Skeletal muscle tissue (tissue), 3 donors: ENCODE measurements at regions not wholly inside any gene's neighbourhood (a gene's known extent, or its start where the extent isn't known, plus 50 kb on each side); places are given as distances from the start of the nearest gene placed in this dataset.

Source experiments
- H3K27ac ChIP-seq: one replicate; pipeline ENCODE4 v1.7.0; 2013; ENCODE audit warnings: mild to moderate bottlenecking, low read depth, low read length, inconsistent platforms
- H3K27me3 ChIP-seq, 3 donors: one replicate each; pipeline ENCODE4 v1.7.0; 2013; ENCODE audit warnings: low read length in 3 of 3; ENCODE audit not compliant: control insufficient read depth in 3 of 3, insufficient read depth in 3 of 3
- H3K36me3 ChIP-seq, 3 donors: one replicate each; pipeline ENCODE4 v1.7.0; 2013; ENCODE audit warnings: low read length in 3 of 3; ENCODE audit not compliant: control insufficient read depth in 3 of 3, insufficient read depth in 3 of 3
- H3K4me1 ChIP-seq, 3 donors: one replicate each; pipeline ENCODE4 v1.7.0; 2013; ENCODE audit warnings: low read length in 3 of 3, mild to moderate bottlenecking in 3 of 3; ENCODE audit not compliant: control insufficient read depth in 3 of 3, insufficient read depth in 3 of 3
- H3K4me3 ChIP-seq, 3 donors: one replicate each; pipeline ENCODE4 v1.7.0; 2013; ENCODE audit warnings: low read length in 3 of 3
- H3K9ac ChIP-seq, 3 donors: one replicate each; pipeline ENCODE4 v1.7.0; 2013; ENCODE audit warnings: low read length in 3 of 3, mild to moderate bottlenecking in 3 of 3, moderate library complexity in 2 of 3, low read depth in 1 of 3
- H3K9me3 ChIP-seq, 3 donors: one replicate each; pipeline ENCODE4 v1.7.0; 2013; ENCODE audit warnings: low read length in 3 of 3; ENCODE audit not compliant: control insufficient read depth in 3 of 3
- donor health status: Osteomylitis.

DNA sequence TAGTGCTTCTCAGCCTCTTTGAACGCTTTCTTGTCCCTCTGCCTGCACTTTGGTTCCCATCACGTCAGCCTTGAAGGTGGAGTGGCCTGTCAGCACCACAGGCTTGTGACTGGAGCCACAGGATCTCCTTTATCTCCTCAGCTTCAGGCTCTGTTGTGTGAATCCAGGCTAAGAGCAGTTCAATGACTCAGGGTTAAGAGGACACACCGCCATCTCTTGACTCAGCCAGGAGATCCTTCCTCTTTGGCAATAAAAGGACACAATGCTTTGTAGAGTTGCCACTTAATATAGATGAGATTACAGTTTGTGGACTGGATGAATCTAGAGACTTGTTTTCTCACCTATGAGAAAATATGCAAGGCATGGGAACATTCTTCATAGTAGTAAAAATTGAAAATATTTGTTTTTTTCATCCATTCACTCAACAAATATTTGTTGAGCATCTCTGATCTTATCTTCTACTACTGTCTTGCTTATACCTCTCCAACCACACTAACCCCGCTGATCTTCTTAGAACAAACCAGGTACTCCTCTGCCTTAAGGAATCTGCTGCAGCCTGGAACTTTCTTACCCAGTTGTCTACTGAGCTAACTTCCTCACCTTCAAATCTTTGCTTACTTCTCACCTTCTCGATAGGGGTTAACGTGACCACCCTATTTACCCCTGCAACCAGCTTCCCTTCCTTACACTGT is 62.3 kb downstream of the UCHL1 start:
- H3K36me3 ChIP-seq: no peaks in the 10 kb centered on the region
- no peaks in the 10 kb centered on the region for H3K27me3 ChIP-seq
- no peak overlapping the region for H3K4me3 ChIP-seq
- H3K9ac ChIP-seq: no peak overlapping the region
- H3K27ac ChIP-seq: no peak overlapping the region
- no peaks in the 10 kb centered on the region for H3K9me3 ChIP-seq
- H3K4me1 ChIP-seq: no peaks in the 10 kb centered on the region

DNA sequence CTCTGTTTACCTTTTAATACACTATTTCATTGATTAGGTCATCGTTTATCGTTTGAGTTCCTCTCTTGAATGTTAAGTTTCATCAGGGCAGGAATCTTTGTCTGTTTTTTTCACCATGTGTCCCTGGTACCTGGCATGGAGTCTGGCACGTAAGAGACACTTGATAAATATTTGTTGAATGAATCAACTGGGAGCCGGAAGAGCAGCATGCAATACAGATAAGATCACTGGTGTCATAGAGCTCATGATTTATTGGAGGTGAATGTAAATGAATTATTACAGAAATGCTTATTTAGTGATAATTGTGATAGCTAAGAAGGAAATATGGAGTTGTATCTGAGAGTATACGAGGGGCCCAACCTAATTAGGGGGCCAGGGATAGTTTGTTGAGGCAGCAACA is 62.8 kb downstream of the UCHL1 start:
- Histone ChIP-seq H3K4me1 (no peaks in the 10 kb centered on the region), H3K36me3 (no peaks in the 10 kb centered on the region), H3K27me3 (no peaks in the 10 kb centered on the region), H3K9me3 (no peaks in the 10 kb centered on the region), H3K9ac (no peak overlapping the region), H3K27ac (no peak overlapping the region), H3K4me3 (no peak overlapping the region)

DNA sequence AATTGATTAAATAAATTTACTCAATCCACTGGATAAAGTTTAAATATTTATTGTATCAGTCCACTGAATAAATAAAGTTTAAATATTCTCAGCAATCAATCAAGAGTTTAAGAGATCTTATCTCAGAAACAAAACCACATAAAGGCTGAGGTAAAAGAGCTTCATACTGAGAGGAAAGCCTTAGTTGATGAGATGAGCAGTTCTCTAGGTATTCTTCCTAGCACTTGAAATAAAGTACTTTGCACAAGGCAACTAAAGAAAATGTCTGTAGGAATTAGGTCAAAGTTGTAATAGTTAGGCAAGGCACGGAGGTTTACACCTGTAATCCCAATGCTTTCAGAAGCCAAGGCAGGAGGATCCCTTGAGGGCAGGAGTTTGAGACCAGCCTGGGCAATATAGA is 63.5 kb downstream of the UCHL1 start:
- H3K4me3 ChIP-seq: no peak overlapping the region
- no peak overlapping the region for H3K27ac ChIP-seq
- no peak overlapping the region for H3K9ac ChIP-seq
- no peaks in the 10 kb centered on the region for H3K27me3 ChIP-seq
- H3K4me1 ChIP-seq: no peaks in the 10 kb centered on the region
- no peaks in the 10 kb centered on the region for H3K9me3 ChIP-seq
- H3K36me3 ChIP-seq: no peaks in the 10 kb centered on the region

DNA sequence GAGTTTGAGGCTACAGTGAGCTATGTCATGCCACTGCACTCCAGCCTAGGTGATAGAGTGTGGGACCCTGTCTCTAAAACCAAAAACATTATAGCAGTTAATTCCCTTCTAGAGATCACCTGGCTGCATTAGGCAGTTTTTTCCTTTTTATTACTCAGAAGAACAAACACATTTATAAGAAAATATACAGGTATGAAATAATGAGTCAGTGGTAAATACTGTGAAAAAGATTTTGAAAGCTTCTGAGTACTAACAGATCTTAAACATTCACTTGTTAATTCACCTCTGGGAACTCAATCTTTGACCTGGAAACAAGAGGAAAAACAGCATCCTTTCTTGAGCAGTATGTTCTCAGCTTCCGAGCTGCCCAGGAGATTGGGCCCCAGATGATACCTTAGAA is 64.1 kb downstream of the UCHL1 start:
- no peak overlapping the region for H3K27ac ChIP-seq
- H3K4me3 ChIP-seq: no peak overlapping the region

DNA sequence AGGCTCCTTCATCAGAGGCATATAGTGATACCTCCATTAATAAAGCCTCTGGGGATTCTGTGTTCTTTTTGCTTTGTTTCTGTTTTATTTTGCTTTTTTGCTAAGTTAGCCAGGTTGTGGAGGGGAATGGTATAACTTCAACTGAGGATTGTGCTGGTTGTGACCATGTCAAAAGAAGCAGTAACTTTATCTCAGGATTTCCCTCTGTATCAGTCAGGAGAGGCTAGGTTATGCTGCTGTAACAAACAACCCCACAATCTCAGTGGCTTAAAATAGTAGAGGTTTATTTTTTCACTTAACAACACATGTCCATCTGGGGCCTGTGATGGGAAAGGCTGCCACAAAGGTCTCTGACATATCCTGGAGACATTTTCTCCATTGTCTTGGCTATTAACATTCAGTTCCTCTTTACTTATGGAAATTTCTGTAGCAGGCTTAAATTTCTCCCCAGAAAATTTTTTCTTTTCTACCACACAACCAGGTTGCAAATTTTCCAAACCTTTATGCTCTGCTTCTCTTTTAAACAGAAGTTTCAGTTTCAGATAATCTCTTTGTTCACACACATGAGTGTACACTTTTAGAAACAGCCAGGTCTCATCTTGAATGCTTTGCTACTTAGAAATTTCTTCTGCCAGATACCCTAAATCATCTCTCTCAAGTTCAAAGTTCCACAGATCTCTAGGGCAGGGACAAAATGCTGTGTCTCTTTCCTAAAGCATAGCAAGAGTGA is 64.7 kb downstream of the UCHL1 start:
- Histone ChIP-seq H3K27me3 (no peaks in the 10 kb centered on the region), H3K27ac (no peak overlapping the region), H3K36me3 (no peaks in the 10 kb centered on the region), H3K4me3 (no peak overlapping the region), H3K4me1 (no peaks in the 10 kb centered on the region), H3K9me3 (no peaks in the 10 kb centered on the region), H3K9ac (no peak overlapping the region)

More for the DNA sequence above, 64.1 kb downstream of the UCHL1 start:
- Histone ChIP-seq H3K9me3 (no peaks in the 10 kb centered on the region), H3K4me1 (no peaks in the 10 kb centered on the region), H3K27me3 (no peaks in the 10 kb centered on the region), H3K36me3 (no peaks in the 10 kb centered on the region), H3K9ac (no peak overlapping the region)

DNA sequence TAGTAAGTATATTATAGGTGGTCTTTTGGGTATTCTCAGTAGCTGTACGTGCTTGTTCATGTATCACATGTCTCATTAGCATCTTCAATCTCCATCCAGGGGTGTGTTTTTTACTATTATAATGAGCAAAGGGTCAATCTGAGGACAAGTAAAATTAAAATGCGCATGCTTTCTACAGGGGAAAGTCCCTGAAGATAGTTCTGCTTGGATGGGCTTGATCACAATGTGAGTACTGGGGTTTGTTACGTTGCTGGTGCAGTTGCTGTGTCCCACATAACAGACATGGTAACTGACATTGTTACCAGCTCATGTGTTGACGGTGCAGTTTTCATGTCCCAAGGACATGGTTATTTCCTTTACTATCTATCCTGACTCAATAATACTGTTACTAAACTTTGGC is 65.9 kb downstream of the UCHL1 start:
- H3K9me3 ChIP-seq: no peaks in the 10 kb centered on the region
- no peaks in the 10 kb centered on the region for H3K27me3 ChIP-seq
- no peak overlapping the region for H3K9ac ChIP-seq
- H3K36me3 ChIP-seq: no peaks in the 10 kb centered on the region
- H3K27ac ChIP-seq: no peak overlapping the region
- no peak overlapping the region for H3K4me3 ChIP-seq
- no peaks in the 10 kb centered on the region for H3K4me1 ChIP-seq

DNA sequence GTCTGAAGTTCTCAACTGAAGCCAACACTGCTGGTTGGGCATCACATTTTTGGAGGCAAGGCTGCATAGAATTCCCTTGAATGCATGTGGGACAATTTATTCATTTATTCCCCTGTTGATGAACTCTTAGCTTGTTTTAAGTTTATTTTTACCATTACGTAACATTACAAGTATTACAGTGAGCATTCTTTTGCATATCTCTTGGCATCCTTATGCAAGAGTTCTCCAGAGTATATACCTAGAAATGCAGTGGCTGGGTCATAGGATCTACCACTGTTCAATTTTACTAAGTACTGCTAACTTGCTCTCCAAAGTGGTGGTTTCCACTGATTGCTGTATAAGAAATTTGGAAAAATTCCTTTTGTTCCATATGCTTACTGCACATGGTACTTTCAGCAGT is 66.5 kb downstream of the UCHL1 start:
- no peaks in the 10 kb centered on the region for H3K4me1 ChIP-seq
- no peaks in the 10 kb centered on the region for H3K36me3 ChIP-seq
- H3K4me3 ChIP-seq: no peak overlapping the region
- H3K9ac ChIP-seq: no peak overlapping the region
- no peak overlapping the region for H3K27ac ChIP-seq
- no peaks in the 10 kb centered on the region for H3K9me3 ChIP-seq
- H3K27me3 ChIP-seq: no peaks in the 10 kb centered on the region

DNA sequence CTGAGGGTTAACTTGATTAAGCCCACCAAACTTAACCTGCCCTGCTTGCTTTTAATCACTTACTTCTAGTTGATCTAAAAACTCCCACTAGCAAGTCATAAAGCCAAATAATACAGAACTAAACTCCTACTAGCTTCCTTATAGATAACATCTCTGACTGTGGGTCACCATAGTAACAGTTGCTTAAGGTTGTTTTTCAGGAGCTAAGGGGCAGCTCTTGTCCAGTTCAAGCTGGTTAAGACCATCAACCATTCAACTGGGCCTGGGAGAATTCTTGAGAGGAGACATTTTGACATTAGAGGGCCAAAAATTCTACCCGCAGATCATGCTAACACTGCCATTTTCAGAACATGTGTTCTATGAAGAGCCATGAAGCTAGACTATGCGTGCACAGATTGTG is 67.0 kb downstream of the UCHL1 start:
- no peaks in the 10 kb centered on the region for H3K27me3 ChIP-seq

DNA sequence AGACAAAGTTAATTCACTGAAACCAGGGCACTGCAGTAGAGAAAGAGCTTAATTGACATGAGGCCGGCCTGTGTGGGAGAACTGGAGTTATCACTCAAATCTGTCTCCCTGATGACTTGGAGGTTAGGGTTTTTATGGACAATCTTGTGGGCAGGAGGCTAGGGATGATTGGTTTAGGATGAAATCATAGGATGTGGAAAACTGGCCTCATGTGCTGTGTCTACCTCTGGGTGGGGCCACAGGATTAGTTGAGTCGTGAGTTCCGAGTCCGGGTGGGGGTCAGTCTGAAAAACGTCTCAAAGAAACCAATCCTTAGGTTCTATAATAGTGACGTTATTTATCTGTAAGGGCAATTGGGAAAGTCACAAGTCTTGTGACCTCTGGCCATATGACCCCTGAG is 68.1 kb downstream of the UCHL1 start:
- H3K4me1 ChIP-seq: no peaks in the 10 kb centered on the region
- no peak overlapping the region for H3K4me3 ChIP-seq
- H3K36me3 ChIP-seq: no peaks in the 10 kb centered on the region
- no peaks in the 10 kb centered on the region for H3K27me3 ChIP-seq
- no peaks in the 10 kb centered on the region for H3K9me3 ChIP-seq
- H3K9ac ChIP-seq: no peak overlapping the region
- H3K27ac ChIP-seq: no peak overlapping the region

More for the DNA sequence above, 67.0 kb downstream of the UCHL1 start:
- Histone ChIP-seq H3K4me1 (no peaks in the 10 kb centered on the region), H3K4me3 (no peak overlapping the region), H3K9ac (no peak overlapping the region), H3K27ac (no peak overlapping the region), H3K36me3 (no peaks in the 10 kb centered on the region), H3K9me3 (no peaks in the 10 kb centered on the region)

DNA sequence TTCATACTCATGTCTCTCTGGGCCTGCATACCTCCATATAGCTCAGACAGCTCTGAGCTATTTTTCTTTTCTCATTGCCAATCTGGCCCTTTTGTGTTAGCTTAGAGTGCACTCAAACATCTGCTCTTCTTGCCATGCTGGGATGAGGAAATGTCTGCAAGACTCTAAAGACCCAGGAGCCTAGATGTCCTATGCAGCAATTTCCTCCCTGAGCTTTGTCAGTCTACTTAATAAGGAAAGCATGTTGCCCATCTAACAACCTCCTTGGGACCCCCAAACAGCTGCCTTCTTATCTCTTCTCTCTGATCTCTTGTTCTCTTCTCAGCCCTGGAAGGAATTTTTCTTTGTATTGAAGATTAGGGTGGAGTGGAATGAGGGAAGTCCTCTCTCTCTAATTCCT is 69.2 kb downstream of the UCHL1 start:
- H3K27ac ChIP-seq: no peak overlapping the region
- H3K9me3 ChIP-seq: no peaks in the 10 kb centered on the region
- H3K9ac ChIP-seq: no peak overlapping the region
- H3K27me3 ChIP-seq: no peaks in the 10 kb centered on the region
- H3K4me3 ChIP-seq: no peak overlapping the region
- H3K4me1 ChIP-seq: no peaks in the 10 kb centered on the region
- no peaks in the 10 kb centered on the region for H3K36me3 ChIP-seq
